NOMO-1 treated with dmso at 0.1 percent for 144 hours (cell line): ENCODE measurements at regions not wholly inside any gene's neighbourhood (a gene's known extent, or its start where the extent isn't known, plus 50 kb on each side); places are given as distances from the start of the nearest gene placed in this dataset.
"Not testable (repeated sequence)": the region's sequence is repeated elsewhere in the genome, so short reads cannot be mapped to it uniquely, and the experiment has no call there.

ENCODE experiments used
- DNase-seq: peaks from one replicate; lab custom pipeline; 2025; ENCODE audit not compliant: unreplicated experiment; lab: John Stamatoyannopoulos, UW

DNA sequence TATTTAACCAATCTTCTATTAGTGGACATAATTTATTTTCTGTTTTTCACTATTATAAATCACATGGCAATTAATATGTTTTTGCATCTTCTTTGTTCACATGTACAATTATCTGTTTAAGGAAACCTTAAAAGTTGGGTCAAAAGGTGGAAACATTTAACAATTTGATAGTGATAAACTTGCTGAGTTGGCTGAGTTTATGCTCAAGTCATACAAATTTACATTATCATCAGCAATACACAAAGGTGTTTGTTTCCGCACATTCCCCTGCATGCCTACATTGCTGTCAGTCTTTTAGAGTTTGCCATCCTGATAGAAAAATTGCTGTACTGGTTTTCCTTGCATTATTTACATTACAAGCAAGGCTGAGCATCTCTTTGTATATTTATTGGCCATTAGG, 139.5 kb downstream of the KCNRG start:
- DNase-seq: no peak

DNA sequence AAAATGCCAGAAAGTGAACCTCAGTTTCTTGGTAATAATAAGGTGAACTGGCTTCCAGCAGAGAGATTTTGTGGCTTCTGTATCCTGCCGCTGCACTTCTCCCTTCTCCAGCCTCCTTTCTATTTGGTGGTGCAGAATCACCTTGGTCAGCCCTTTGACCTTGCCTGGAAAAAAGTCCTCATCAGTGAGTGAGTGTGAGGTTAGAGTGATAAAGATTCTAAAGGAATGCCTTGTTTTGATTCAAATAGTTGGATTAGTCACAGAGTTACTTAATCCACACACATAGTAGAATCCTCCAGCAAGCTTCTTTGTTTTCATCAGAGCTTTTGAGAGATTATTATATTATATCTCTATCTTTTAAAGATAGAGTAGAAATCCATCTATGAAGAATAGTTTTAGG, 140.9 kb downstream of the KCNRG start:
- DNase-seq: no peak

DNA sequence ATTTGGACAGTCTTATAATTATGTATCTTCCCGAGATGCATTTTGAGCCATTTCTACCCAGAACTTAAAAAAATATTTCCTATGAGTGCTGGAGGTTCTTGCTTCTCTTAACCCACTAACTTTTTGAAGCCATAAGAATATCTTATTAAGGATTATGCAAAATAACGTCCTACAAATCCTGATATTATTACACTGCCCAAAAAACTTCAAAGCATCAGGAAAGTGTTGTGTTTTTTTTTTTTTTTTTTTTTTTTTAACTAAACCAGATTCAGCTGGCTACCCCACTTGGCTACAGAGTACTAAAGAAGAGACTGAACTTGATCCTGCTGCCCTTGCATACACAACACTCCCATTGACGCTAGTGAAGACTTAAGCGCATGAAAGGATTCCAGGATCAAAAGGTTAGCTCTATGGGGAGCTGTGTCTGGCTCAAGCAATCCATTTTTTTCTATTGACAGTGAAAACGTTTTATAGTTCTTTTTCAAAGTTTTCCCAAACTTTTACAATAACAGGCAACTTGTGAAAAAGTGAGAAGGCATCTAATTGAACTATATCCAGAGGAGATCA, 141.4 kb downstream of the KCNRG start:
- no peak for DNase-seq

- DNase-seq: no peak
Measured at GRCh38 chr13:50158385-50159165, 143.3 kb downstream of the KCNRG start.

- no peak for DNase-seq
Measured at GRCh38 chr13:50159607-50160006, 144.4 kb downstream of the KCNRG start.

GRCh38 chr13:50161052-50161451, 145.8 kb downstream of the KCNRG start:
- DNase-seq: no peak

DNA sequence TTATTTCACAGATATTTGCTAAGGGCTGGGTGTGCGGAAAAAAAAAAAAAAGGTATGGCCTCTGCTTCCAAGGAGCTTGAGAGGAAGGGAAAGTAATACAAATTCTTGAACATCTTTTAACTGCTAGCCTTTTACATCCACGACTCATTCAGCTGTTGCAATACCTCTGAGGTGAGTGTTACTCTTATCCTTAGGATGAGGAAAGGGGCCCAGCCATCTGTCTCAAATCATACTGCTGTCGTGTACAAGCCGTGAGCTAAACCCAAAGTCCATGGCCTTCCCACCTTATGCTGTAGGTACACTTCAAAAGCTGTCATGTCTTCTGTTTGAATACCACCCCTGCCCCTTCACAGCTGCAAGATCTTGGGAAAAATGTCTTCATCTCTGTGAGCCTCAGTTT, 146.8 kb downstream of the KCNRG start:
- DNase-seq: no peak

GRCh38 chr13:50162567-50162966, 147.3 kb downstream of the KCNRG start:
- DNase-seq: no peak

GRCh38 chr13:50167224-50167947, 152.1 kb downstream of the KCNRG start:
- no peak for DNase-seq

DNA sequence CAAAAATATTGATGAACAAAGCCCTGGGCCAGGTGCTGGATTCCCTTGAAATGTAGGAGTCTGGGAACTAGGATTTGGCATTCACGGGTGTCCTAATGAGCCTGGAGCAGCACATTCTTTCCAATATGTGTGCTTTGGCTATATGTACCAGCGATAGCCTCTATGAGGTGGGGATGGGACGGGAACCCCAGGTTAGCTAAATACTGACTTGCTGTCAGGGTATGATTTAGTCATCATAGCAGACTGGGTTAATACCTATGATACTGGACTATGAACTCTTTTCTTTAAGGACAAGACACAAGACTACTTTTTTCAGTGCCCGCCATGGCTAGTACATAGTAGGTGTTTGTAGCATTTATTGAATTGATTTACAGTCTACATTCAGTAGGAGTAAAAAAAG, 152.7 kb downstream of the KCNRG start:
- DNase-seq: no peak

DNA sequence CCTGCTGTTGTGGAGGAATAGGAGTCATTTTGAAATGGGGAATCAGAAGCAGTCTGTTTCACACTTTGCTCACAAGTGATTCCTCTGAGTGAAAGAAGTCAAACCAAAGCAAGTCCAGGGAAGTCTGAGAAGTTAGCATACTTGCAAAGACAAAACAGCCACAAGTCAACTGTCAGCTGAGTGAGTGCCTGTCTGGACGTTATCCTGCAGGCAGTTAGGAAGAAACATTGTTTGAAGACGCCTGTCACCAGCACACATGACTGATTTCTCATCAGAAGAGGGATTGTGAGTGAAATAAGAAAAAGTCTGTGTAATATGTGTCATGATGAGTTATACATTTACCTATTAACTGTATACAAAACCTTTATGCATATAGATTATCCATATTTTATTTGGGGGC, 153.5 kb downstream of the KCNRG start:
- DNase-seq: no peak

DNA sequence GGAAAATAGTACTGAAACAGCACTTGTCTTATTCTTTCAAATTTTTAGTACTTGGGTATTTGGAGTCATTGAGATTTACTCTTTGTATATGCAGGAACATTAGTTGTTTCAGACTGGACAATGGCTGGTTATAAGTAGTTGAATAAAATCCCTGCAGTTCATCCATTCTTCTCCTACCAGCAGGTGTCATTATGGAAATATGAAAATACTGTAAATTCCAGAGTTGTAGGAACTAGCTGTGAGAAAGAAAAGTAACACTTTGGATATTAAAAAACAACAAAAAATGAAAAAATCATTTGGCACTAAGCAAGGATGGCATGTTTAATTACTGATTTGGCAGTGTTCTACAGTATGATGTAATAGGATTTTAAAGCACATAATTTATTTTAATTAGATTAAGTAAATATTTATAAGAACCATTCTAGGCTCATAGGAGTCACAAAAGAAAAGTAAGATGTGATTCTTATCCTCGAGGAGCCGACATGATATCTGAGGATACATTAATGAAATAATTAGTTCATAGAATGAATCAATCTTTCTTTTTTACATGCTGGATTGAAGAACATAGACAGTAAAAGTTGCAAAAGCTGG, 155.3 kb downstream of the KCNRG start:
- no peak for DNase-seq

- DNase-seq: no peak
Measured at GRCh38 chr13:50171590-50172282, 156.5 kb downstream of the KCNRG start.

DNA sequence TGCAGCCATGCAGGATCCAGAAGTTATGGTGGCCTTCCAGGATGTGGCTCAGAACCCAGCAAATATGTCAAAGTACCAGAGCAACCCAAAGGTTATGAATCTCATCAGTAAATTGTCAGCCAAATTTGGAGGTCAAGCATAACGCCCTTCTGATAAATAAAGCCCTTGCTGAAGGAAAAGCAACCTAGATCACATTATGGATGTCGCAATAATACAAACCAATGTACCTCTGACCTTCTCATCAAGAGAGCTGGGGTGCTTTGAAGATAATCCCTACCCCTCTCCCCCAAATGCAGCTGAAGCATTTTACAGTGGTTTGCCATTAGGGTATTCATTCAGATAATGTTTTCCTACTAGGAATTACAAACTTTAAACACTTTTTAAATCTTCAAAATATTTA, 157.8 kb downstream of the KCNRG start:
- not testable (repeated sequence) for DNase-seq

DNA sequence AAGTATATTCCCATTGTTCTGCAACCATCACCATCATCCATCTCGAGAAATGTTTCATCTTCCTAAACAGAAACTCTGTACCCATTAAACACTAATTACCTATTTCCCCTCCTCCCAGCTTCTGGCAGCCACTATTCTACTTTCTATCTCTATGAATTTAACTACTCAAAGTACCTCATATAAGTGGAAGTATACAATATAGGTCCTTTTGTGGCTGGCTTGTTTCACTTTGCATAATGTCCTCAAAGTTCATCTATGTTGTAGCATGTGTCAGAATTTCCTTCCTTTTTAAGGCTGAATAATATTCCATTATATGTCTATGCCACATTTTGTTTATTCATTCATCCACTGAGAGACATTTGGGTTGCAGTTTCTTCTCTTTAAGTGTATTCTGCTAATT, 159.4 kb downstream of the KCNRG start:
- no peak for DNase-seq

- no peak for DNase-seq
Measured at GRCh38 chr13:50179977-50180376, 164.7 kb downstream of the KCNRG start.

DNA sequence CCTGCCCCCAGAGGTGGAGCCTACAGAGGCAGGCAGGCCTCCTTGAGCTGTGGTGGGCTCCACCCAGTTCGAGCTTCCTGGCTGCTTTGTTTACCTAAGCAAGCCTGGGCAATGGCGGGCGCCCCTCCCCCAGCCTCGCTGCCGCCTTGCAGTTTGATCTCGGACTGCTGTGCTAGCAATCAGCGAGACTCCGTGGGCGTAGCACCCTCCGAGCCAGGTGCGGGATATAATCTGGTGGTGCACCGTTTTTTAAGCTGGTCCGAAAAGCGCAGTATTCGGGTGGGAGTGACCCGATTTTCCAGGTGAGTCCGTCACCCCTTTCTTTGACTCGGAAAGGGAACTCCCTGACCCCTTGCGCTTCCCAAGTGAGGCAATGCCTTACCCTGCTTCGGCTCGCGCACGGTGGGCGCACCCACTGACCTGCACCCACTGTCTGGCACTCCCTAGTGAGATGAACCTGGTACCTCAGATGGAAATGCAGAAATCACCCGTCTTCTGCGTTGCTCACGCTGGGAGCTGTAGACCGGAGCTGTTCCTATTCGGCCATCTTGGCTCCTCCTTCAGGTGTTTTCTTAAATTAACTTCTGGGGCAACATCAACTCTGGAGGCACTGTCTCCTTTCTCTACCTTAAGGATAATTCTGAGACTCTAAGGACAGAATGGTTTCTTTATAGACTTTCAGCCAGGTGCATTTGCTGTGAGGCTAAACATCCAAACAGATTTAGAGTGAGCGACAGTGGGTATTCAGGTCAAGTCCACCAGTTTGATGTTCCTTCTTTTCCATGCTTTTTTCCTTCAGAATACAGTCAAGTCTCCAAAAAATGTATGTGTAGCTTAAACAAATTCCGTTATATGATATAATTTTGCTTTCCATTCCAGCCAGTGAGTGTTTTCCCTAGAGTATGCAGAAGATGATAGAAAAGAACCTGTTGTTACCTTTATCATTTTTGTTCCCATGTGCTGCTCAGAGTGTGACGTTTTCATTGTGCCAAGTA, 170.8 kb downstream of the KCNRG start:
- DNase-seq: not testable (repeated sequence)

GRCh38 chr13:50187352-50188029, 172.2 kb downstream of the KCNRG start:
- no peak for DNase-seq

DNA sequence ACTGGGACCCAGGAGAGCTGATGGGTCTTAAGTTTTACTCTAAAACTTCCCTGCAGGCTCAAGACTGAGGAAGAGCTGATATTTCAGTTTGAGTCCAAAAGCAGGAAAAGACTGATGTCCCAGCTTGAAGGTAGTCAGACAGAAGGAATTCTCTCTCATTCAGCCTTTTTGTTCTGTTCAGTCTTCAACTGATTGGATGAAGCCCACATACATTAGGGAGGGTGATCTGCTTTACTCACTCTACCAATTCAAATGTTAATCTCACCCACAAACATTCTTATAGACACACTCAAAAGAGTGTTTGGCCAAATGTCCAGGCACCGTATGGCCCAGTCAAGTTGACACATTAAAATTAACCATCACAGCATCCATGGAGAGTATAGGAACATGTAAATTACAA, 173.5 kb downstream of the KCNRG start:
- no peak for DNase-seq

DNA sequence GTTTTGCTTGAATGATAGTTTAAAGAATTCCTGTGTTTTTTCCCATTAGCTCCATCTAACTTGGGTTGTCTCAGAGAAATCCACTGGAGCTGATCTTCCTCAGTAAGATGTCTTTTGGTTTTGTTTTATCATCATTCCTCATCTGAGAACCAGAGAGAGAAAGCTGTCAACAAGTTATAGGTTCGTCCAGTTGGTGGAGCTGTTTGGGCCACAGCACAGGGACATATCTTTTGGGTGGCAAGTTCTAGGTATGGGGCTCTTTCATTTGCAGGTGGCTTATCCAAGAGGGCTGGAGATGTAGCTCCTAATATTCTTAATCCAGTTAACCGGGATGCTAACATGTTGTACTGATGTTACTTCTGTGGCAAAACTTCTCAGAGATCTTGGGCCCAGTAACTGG, 174.2 kb downstream of the KCNRG start:
- DNase-seq: no peak
